ENCODE measurements at regions not wholly inside any gene's neighbourhood (a gene's known extent, or its start where the extent isn't known, plus 50 kb on each side); places are given as distances from the start of the nearest gene placed in this dataset.

DNA sequence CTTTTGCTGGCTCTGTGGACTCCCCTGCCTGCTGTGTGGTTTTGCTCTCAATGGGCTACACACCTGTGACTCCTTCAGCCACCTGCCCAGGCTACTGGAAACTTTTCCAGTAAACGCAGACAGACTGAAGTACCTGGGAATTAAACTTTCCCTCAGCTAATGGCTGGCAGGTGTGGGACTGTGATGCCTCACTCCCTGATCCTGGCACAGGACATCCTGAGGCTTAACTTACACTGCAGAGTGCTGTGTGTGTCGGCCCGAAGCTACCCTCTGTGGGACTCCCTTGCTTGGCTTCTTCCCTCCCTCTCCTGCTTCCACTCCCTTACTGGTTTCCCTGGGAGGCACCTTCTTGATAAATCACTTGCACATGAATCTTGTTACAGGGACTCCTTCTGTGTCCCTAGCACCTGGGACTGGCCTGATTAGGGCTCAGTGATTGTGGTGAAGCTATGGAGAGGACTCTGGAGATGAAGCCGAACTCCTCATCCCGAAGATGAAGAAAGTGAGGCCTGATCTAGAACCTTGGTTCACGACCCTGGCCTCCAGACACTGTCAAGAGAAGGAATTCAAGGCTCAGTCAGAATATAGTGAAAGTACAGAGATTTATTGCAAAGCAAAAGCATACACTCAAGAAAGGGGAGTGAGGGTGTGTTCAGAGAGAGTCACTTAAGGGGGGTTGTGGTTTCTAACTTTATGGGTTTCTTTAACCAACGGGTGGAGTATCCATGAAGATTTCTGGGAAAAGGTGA, 113.4 kb upstream of the ALDH1B1 start:
- TF ChIP-seq EMX1 (CRISPR knock-in tag; IDR thresholded peaks at IDR 0.05), result no peak
- TF ChIP-seq, protein P1, sequence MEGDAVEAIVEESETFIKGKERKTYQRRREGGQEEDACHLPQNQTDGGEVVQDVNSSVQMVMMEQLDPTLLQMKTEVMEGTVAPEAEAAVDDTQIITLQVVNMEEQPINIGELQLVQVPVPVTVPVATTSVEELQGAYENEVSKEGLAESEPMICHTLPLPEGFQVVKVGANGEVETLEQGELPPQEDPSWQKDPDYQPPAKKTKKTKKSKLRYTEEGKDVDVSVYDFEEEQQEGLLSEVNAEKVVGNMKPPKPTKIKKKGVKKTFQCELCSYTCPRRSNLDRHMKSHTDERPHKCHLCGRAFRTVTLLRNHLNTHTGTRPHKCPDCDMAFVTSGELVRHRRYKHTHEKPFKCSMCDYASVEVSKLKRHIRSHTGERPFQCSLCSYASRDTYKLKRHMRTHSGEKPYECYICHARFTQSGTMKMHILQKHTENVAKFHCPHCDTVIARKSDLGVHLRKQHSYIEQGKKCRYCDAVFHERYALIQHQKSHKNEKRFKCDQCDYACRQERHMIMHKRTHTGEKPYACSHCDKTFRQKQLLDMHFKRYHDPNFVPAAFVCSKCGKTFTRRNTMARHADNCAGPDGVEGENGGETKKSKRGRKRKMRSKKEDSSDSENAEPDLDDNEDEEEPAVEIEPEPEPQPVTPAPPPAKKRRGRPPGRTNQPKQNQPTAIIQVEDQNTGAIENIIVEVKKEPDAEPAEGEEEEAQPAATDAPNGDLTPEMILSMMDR (IDR thresholded peaks at IDR 0.05), result no peak
- TF ChIP-seq, protein P2, sequence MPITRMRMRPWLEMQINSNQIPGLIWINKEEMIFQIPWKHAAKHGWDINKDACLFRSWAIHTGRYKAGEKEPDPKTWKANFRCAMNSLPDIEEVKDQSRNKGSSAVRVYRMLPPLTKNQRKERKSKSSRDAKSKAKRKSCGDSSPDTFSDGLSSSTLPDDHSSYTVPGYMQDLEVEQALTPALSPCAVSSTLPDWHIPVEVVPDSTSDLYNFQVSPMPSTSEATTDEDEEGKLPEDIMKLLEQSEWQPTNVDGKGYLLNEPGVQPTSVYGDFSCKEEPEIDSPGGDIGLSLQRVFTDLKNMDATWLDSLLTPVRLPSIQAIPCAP (CRISPR knock-in tag; IDR thresholded peaks at IDR 0.05), result no peak
- TF ChIP-seq GRHL2 (CRISPR knock-in tag; IDR thresholded peaks at IDR 0.05; ENCODE audit: insufficient replicate concordance, severe bottlenecking), result no peak
- TF ChIP-seq ETV6 (CRISPR knock-in tag; IDR thresholded peaks at IDR 0.05), result no peak

All from WTC11 (cell line).